Stimulated activated CD8-positive, alpha-beta memory T cell treated with anti-CD3 and anti-CD28 coated beads, Interleukin-12 subunit alpha, Interleukin-12 subunit beta, amount 100 ng/mL, for 4 hours (primary cell): ENCODE measurements at regions not wholly inside any gene's neighbourhood (a gene's known extent, or its start where the extent isn't known, plus 50 kb on each side); places are given as distances from the start of the nearest gene placed in this dataset.
"Not testable (repeated sequence)": the region's sequence is repeated elsewhere in the genome, so short reads cannot be mapped to it uniquely, and the experiment has no call there.

Source experiments
- DNase-seq: peaks from one replicate; pipeline ENCODE4 v3.0.0-alpha.2; 2020; ENCODE audit warnings: low read depth

GRCh38 chr9:42656789-42657188 lies 473.3 kb downstream of the SPATA31A6 start:
- not testable (repeated sequence) for DNase-seq

- not testable (repeated sequence) for DNase-seq
Observed at GRCh38 chr9:42657496-42657895, 474.0 kb downstream of the SPATA31A6 start.

GRCh38 chr9:42697146-42697545 lies 513.7 kb downstream of the SPATA31A6 start:
- not testable (repeated sequence) for DNase-seq

GRCh38 chr9:42702890-42703289 lies 519.4 kb downstream of the SPATA31A6 start:
- not testable (repeated sequence) for DNase-seq

GRCh38 chr9:42724841-42725835 lies 541.7 kb downstream of the SPATA31A6 start:
- DNase-seq, result peak; percentile 4

- DNase-seq, result peak; percentile 33
Observed at GRCh38 chr9:42743030-42743814, 559.8 kb downstream of the SPATA31A6 start.

GRCh38 chr9:42757251-42757650 lies 573.8 kb downstream of the SPATA31A6 start:
- not testable (repeated sequence) for DNase-seq

GRCh38 chr9:42759320-42759719 lies 575.9 kb downstream of the SPATA31A6 start:
- not testable (repeated sequence) for DNase-seq

- DNase-seq, result not testable (repeated sequence)
Observed at GRCh38 chr9:42782201-42782600, 598.7 kb downstream of the SPATA31A6 start.

GRCh38 chr9:42792725-42793124 lies 609.3 kb downstream of the SPATA31A6 start:
- not testable (repeated sequence) for DNase-seq

GRCh38 chr9:42798571-42798970 lies 615.1 kb downstream of the SPATA31A6 start:
- DNase-seq, result not testable (repeated sequence)

GRCh38 chr9:42802716-42803115 lies 619.3 kb downstream of the SPATA31A6 start:
- not testable (repeated sequence) for DNase-seq

- not testable (repeated sequence) for DNase-seq
Observed at GRCh38 chr9:42806674-42807073, 623.2 kb downstream of the SPATA31A6 start.

- not testable (repeated sequence) for DNase-seq
Observed at GRCh38 chr9:42821468-42821867, 638.0 kb downstream of the SPATA31A6 start.

GRCh38 chr9:42848156-42848555 lies 664.7 kb downstream of the SPATA31A6 start:
- not testable (repeated sequence) for DNase-seq

GRCh38 chr9:42850896-42851693 lies 667.6 kb downstream of the SPATA31A6 start:
- not testable (repeated sequence) for DNase-seq

GRCh38 chr9:42851701-42852100 lies 668.2 kb downstream of the SPATA31A6 start:
- not testable (repeated sequence) for DNase-seq

GRCh38 chr9:42852133-42852930 lies 668.9 kb downstream of the SPATA31A6 start:
- DNase-seq, result not testable (repeated sequence)

- not testable (repeated sequence) for DNase-seq
Observed at GRCh38 chr9:42860133-42860532, 676.7 kb downstream of the SPATA31A6 start.

- not testable (repeated sequence) for DNase-seq
Observed at GRCh38 chr9:42862465-42862864, 679.0 kb downstream of the SPATA31A6 start.
